IPS-NIHi7 (cell line): ENCODE measurements at regions not wholly inside any gene's neighbourhood (a gene's known extent, or its start where the extent isn't known, plus 50 kb on each side); places are given as distances from the start of the nearest gene placed in this dataset.
A peak's percentile ranks its signal among the peaks of the same experiment; 100 is the strongest.

ENCODE experiments used
- DNase-seq: peaks from one replicate; pipeline ENCODE4 v3.0.0; 2012; ENCODE audit warnings: mixed read lengths; ENCODE audit errors: extremely low spot score

- no peak for DNase-seq
Measured at GRCh38 chr5:27682600-27682999, 644.2 kb upstream of the CDH9 start.

GRCh38 chr5:27652505-27652904 is 614.1 kb upstream of the CDH9 start:
- DNase-seq = peak; percentile 7

- no peak for DNase-seq
Measured at GRCh38 chr5:27639005-27639612, 600.7 kb upstream of the CDH9 start.

GRCh38 chr5:27619982-27620381 is 581.6 kb upstream of the CDH9 start:
- DNase-seq = no peak

GRCh38 chr5:27612161-27612560 is 573.8 kb upstream of the CDH9 start:
- no peak for DNase-seq

GRCh38 chr5:27608992-27609391 is 570.6 kb upstream of the CDH9 start:
- no peak for DNase-seq

- DNase-seq = no peak
Measured at GRCh38 chr5:27598576-27598975, 560.2 kb upstream of the CDH9 start.

- DNase-seq = no peak
Measured at GRCh38 chr5:27594141-27594540, 555.8 kb upstream of the CDH9 start.

GRCh38 chr5:27592231-27592630 is 553.8 kb upstream of the CDH9 start:
- no peak for DNase-seq

- DNase-seq = no peak
Measured at GRCh38 chr5:27590503-27590902, 552.1 kb upstream of the CDH9 start.

- no peak for DNase-seq
Measured at GRCh38 chr5:27578279-27578678, 539.9 kb upstream of the CDH9 start.

- no peak for DNase-seq
Measured at GRCh38 chr5:27571681-27572080, 533.3 kb upstream of the CDH9 start.

GRCh38 chr5:27568811-27569210 is 530.4 kb upstream of the CDH9 start:
- no peak for DNase-seq

- no peak for DNase-seq
Measured at GRCh38 chr5:27561408-27561807, 523.0 kb upstream of the CDH9 start.

GRCh38 chr5:27548484-27548883 is 510.1 kb upstream of the CDH9 start:
- no peak for DNase-seq

- DNase-seq = no peak
Measured at GRCh38 chr5:27535031-27535557, 496.7 kb upstream of the CDH9 start.

- DNase-seq = no peak
Measured at GRCh38 chr5:27532305-27532704, 493.9 kb upstream of the CDH9 start.

- DNase-seq = no peak
Measured at GRCh38 chr5:27524515-27524914, 486.1 kb upstream of the CDH9 start.

- DNase-seq = no peak
Measured at GRCh38 chr5:27523629-27524028, 485.2 kb upstream of the CDH9 start.

GRCh38 chr5:27516437-27516836 is 478.1 kb upstream of the CDH9 start:
- no peak for DNase-seq

GRCh38 chr5:27511061-27511460 is 472.7 kb upstream of the CDH9 start:
- no peak for DNase-seq

GRCh38 chr5:27503813-27504212 is 465.4 kb upstream of the CDH9 start:
- no peak for DNase-seq

GRCh38 chr5:27502236-27502635 is 463.9 kb upstream of the CDH9 start:
- DNase-seq = no peak

- DNase-seq = no peak
Measured at GRCh38 chr5:27497491-27497890, 459.1 kb upstream of the CDH9 start.
